SK-N-SH treated with all-trans-retinoic acid at 6 μM for 48 hours (cell line): ENCODE measurements at regions not wholly inside any gene's neighbourhood (a gene's known extent, or its start where the extent isn't known, plus 50 kb on each side); places are given as distances from the start of the nearest gene placed in this dataset.

Source experiments
- BACH2 ChIP-seq: fragments of 250-450 bp; sonication (Bioruptor Pico); IDR thresholded peaks from 2 replicates; pipeline ENCODE4 v1.9.0; 2021; ENCODE audit warnings: mild to moderate bottlenecking, borderline replicate concordance
- PPARA ChIP-seq: fragments of 250-450 bp; sonication (Bioruptor Pico); IDR thresholded peaks from 2 replicates; pipeline ENCODE4 v1.5.0; 2020; ENCODE audit warnings: mild to moderate bottlenecking, borderline replicate concordance
- ZC3H10 ChIP-seq: fragments of 250-450 bp; sonication (Bioruptor Pico); IDR thresholded peaks from 2 replicates; pipeline ENCODE4 v1.5.1; 2021; ENCODE audit warnings: mild to moderate bottlenecking, moderate library complexity
- ZFP30 ChIP-seq: fragments of 450-650 bp; formaldehyde crosslinking; IDR thresholded peaks from 2 replicates; pipeline ENCODE4 v1.5.0; 2022; ENCODE audit warnings: mild to moderate bottlenecking, moderate library complexity
- ZNF565 ChIP-seq: fragments of 450-650 bp; formaldehyde crosslinking; conservative IDR thresholded peaks from 2 replicates; pipeline ENCODE4 v1.5.0; 2020; ENCODE audit warnings: low read depth, mild to moderate bottlenecking, moderate library complexity
- TF ChIP-seq, protein P1 (sequence below): fragments of 250-450 bp; sonication (Bioruptor Pico); IDR thresholded peaks from 2 replicates; pipeline ENCODE4 v1.5.1; 2020; ENCODE audit warnings: low read depth, mild to moderate bottlenecking, moderate library complexity

DNA sequence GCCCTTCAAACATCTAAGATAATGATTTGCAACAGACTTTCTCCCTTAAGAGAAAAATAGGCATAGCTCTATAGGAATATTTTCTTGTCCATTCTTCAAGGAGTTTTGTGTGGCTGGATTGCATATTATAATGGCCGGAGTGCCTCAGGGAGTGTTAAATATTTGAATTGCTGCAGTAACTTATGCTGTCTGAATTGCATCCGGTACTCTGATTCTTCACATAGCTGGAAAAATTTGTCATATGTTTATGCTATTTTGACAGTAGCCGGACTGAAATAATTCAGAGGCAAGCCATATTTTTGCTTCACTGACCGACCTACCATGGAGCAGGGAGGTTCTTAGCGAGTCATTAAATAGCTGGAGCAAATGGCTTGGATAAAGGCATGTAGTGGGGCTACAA is 621.0 kb downstream of the ACTL7B start:
- TF ChIP-seq ZC3H10 (CRISPR knock-in tag) (no peak), ZNF565 (no peak), BACH2 (no peak), ZFP30 (CRISPR knock-in tag) (no peak), PPARA (CRISPR knock-in tag) (no peak)
- TF ChIP-seq, protein P1, sequence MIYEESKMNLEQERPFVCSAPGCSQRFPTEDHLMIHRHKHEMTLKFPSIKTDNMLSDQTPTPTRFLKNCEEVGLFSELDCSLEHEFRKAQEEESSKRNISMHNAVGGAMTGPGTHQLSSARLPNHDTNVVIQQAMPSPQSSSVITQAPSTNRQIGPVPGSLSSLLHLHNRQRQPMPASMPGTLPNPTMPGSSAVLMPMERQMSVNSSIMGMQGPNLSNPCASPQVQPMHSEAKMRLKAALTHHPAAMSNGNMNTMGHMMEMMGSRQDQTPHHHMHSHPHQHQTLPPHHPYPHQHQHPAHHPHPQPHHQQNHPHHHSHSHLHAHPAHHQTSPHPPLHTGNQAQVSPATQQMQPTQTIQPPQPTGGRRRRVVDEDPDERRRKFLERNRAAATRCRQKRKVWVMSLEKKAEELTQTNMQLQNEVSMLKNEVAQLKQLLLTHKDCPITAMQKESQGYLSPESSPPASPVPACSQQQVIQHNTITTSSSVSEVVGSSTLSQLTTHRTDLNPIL = no peak
